RCC 7860 (cell line): ENCODE measurements at regions not wholly inside any gene's neighbourhood (a gene's known extent, or its start where the extent isn't known, plus 50 kb on each side); places are given as distances from the start of the nearest gene placed in this dataset.
"Not testable (repeated sequence)": the region's sequence is repeated elsewhere in the genome, so short reads cannot be mapped to it uniquely, and the experiment has no call there.

Source experiments
- DNase-seq: peaks from one replicate; pipeline ENCODE4 v3.0.0-alpha.2; 2015; ENCODE audit warnings: low spot score
- FAIRE-seq: peaks from 2 replicates; lab custom pipeline; 2012; peaks lifted over from hg19 to GRCh38; lab: Jason Lieb, UNC

DNA sequence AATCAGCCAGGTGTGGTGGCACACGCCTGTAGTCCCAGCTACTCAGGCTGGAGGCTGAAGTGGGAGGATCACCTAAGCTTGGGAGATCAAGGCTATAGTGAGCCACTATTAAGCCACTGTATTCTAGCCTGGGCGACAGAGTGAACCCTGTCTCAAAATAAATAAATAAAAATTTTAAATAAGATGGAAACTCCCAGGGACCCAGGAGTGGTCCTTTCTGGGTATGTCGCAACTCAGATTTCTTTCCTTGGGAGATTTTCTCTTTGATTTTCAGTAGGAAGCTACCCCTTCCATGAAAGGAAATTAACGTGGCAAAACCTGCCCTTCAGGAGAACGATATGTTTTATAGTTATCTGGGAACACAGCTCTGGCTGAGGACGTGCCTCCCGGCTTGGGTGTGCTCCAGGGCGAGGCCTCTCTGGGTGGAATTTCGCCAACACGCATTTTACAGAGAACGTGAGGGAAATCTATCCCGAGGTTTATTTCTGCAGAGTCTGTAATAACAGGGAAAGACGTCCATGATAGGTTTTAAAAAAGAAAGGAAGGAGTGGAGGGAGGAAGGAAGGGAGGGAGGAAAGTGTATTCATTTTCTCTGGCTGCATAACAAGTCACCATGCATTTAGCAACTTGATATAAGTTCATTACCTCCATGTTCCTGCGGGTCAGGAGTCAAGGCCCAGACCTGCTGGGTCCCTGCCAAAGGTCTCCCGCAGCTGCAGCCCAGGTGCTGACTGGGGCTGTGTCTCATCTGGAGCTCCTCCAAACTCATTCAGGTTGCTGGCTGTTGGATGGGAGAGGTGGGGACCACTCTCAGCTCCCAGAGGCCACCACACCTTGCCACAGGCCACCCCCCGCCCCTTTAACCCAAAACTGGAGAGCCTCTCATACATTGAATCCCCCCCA lies 80.6 kb upstream of the GSC start:
- FAIRE-seq (no peak), DNase-seq (no peak)

DNA sequence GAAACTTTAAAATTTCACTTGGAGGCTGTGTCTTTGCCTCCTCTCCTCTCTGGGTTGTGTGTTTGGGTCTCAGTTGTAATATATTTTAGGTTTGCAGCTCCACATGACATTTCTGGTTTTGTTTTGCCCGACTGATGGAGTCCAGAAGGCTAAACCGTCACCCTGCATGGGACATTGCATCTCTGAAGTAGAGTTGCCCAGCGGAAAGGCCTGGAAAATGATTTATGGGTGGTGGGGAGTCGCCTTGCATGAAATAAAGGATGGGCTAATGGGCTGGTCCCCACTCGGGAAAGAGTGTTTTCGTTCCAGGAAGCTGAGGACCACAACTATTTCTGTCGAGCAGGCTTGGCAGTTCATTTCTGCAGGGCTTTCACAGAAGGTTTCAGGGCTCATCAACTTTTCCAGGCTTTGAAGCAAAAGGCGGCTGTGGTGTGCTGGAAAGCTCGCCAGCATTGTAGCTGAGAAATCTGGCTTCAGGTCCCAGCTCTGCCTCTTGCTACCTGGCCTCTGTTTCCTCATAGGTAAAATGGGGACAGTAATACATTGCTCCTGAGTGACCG lies 74.8 kb upstream of the GSC start:
- FAIRE-seq (no peak), DNase-seq (no peak)

DNA sequence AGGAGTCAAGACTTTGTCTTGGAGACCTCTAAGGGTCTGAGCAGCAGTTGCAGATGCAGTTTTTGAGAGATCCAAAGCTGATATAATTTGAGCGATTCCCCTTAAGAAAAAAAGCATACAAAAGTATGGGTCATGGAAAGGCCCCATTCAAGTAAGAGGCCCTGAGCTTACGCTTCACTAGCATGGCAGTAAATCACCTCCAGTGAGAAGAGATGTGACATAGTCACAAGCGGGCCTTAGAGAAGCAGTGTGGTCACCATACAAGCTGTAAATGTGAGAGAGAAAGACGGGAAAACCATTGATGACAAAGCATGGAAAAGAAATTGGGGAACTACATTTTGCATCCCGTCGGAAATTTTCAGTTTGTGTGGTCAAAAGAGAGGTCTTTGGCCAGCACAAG lies 70.6 kb upstream of the GSC start:
- no peak for FAIRE-seq

DNA sequence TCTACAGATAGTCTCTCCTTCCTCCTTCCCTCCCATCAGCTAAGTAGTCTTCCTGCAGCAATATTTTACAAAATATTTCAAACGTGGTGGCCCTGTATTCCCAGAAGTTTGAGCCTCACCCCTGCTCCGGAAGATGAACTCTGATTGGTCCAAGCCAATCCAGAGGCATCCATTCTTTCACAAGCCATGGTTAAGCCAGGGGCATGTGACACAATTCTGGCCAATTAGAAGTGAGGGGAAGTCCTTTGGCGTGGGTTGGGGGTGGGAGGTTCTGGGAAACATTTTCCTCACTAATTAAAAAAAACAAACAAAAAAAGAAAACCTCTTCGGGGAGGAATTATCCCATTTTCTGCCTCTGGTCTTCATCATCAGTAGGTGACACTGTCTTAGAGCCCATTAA lies 69.4 kb upstream of the GSC start:
- no peak for DNase-seq
- no peak for FAIRE-seq

More for the DNA sequence above, 70.6 kb upstream of the GSC start:
- no peak for DNase-seq

DNA sequence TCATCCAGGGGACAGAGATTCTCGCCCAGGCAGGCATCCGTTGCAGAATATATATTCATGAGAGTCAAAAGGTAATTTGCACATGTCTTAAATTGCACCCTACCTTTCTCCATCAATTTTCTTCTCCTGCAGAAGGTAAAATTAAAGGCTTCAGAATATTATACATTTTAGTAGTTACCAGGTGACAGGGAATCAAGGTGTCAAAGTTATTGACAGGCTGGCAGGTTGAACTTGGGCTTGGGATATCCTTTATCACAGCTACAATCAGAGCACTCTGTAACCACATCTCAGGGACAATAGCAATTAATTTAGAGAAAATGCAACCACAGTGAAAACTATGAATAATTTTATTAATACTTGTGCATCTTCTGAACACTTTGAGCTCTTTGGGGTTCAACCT lies 66.9 kb upstream of the GSC start:
- DNase-seq (no peak), FAIRE-seq (no peak)

DNA sequence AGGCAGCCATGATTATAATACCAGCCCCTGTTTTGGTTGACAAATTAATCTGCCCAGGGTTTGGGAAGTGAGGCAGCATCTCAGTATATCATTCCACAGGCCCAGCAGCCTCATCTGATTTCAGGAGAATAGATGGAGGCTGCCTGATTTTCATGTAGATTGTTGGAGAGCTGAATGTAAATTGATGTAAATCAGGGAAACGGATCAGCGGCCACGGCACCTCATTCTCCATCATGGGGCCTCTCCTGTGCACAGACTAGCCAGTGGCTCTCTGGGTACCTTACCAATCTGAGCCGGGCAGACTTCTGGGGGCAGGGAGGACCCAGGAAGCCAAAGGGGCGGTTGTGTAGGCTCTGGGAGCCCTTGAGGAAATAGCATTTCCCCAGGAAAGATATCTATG lies 63.7 kb upstream of the GSC start:
- DNase-seq (no peak), FAIRE-seq (no peak)

DNA sequence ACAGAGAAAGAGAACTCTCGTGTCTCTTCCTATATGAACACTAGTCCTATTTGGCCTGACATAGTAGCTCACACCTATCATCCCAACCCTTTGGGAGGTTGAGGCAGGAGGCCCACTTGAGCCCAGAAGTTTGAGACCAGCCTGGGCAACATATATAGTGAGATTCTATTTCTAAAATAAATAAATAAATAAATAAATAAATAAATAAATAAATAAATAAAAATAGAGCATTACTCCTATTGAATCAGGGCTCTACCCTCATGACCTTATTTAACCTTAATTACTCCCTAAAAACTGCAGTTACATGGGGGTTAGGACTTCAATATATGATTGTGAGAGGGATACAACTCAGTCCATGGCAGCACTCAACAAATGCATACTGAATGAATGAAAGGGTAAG lies 61.2 kb upstream of the GSC start:
- no peak for FAIRE-seq
- DNase-seq = no peak

DNA sequence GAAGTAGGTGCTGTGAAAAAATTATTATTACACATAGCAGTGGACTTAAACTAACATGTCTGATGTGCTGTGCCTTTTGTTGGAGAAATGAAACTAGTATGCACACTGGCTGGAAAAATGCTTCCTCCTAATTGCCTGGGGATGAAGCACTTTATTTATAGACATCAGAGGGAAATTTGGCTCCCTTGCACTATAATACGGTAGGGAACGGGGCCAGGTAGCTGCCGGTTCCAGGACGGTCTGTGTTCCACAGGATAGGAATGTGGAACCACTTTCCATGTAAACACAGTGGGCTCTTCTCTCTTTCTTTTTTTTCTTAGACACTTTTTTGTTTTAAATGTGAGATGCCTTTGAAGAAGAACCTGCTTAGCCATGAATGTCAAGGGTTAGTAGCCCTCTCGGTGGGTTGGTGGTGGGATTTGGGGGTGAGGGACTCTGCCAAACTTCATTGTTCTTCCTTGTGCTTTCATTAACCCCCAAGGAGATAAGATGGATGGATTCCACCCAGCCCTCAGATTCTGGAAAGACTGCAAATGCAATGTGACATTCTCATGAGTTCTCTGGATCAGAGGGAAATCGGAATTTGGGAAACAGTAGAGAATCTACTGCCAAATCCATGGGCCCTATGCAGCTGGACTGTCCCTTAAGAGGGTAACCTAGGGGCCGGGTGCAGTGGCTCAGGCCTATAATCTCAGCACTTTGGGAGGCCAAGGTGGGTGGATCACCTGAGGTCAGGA lies 58.0 kb upstream of the GSC start:
- DNase-seq (no peak), FAIRE-seq (no peak)

DNA sequence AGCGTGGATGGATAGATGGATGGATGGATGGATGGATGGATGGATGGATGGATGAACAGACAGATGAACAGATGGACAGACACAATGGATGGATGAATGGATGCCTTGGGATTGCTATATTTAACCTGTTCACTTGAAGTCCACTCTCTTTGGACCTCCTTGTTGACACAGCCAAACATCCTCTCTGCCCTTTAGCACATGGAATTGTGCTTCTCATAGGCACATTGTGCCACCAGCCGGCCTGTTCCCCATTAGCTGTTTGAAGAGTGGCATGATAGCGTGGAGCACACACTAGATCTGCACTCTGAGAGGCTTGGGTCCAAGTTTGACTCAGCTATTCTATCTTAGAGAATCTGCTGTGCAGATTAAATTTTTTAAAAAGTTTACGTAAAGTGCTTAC lies 56.9 kb upstream of the GSC start:
- FAIRE-seq (no peak), DNase-seq (no peak)

DNA sequence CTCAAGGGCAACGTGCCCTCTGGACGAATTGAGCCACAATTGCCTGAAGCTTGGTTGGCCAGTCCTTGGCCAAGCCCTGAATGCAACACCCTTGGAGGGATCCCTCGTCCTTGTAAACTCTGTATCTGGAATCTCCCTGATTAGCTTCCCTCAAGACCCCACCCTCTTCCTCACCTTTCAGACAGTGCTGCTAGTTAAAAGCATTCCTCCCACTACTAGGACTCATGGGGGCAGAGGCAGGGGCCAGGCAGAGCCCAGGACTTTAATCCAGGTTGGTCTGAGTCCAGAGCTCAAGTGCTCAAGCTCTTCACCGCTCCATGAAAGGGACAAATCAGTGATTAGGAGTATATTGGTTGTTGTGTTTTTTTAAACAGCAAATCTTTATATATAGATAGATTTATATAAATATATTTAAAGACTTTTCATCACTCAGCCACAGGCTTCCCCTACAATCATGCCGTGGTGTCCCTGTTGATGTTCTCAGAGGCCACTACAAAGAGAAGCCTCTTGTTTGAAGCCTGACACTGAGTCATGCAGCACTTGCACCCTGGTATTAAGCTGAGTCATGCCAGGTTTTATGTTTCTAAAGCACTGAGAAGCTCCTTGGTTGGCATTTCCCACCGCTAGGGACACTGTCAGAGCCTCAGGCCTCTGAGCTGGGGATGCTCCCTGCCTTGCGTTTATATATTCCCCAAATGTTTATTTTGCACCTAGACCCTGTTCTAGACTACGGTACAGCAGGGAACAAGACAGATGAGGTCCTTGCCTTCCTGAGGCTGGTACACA lies 53.8 kb upstream of the GSC start:
- FAIRE-seq = no peak

DNA sequence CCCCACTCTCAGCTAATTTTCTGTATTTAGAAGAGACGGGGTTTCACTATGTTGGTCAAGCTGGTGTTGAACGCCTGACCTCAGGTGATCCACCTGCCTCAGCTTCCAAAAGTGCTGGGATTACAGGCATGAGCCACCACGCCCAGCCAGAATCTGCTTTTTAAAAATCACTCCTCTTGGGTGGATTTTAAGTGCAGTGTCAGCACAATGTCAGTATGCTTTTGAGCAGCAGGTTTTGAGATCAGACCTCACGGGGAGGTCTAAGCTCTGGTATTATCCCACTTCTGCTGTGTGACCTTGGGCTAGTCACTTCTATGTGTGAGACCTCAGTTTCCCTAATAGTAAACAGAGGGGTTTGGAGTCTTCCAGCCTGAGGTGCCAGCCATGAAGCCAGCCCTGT lies 51.8 kb upstream of the GSC start:
- FAIRE-seq (no peak), DNase-seq (no peak)

More for the DNA sequence above, 53.8 kb upstream of the GSC start:
- peak; percentile 11 for DNase-seq

DNA sequence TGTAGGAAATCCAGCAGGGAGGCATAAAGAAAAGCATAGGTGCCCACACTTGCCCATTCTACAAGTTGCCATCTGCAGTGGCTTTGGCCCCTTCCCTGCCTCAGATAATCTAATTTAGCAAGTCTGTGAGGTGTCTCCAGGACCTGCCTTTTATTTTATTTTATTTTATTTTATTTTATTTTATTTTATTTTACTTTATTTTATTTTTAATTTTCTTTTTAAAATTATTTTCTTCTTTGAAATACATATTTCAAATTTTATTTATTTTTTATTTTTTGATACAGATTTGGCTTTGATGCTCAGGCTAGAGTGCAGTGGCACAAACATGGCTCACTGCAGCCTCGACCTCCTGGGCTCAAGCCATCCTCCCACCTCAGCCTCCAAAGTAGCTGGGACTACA lies 51.0 kb upstream of the GSC start:
- FAIRE-seq, DNase-seq: not testable (repeated sequence)
